Stimulated activated CD8-positive, alpha-beta memory T cell treated with anti-CD3 and anti-CD28 coated beads, Interleukin-12 subunit alpha, Interleukin-12 subunit beta, amount 100 ng/mL, for 4 hours (primary cell): ENCODE measurements at regions not wholly inside any gene's neighbourhood (a gene's known extent, or its start where the extent isn't known, plus 50 kb on each side); places are given as distances from the start of the nearest gene placed in this dataset.
"Not testable (repeated sequence)": the region's sequence is repeated elsewhere in the genome, so short reads cannot be mapped to it uniquely, and the experiment has no call there.

Experiments
- DNase-seq: peaks from one replicate; pipeline ENCODE4 v3.0.0-alpha.2; 2020; ENCODE audit warnings: low read depth

DNA sequence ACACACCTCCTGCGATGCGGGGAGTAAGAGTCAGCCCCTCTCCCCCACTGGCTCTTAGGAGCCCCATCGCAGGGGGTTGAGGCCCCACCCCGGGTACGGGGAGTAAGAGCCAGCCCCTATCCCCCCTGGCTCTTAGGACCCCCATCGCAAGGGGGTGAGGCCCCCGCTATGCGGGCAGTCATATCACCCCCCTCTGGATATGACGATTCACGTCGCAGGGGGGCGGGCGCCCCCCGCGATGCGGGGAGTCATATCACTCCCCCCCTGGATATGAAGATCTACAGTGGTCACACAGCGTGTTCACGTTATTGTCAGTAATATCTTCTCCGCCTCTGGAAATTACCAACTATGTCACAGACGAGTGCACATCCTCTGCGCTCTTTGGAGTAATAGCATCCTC lies 61.1 kb downstream of the DEFB131A start:
- not testable (repeated sequence) for DNase-seq

DNA sequence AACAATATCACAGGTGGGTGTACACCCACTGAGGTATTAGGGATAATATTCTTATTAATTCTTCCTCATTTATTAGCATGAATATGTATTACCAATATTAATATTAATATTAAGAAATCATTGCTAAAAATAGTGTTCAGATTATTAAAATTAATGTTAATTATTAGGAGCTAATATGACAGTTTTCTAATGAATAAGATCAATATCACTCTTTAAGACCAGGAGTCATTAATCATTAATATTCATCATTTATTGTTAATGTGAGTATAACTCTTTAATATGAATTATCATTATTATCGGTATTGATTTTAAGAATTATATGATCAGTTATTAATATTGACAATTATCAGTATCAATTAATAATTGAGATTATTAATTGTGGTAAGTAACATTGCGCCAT lies 62.5 kb downstream of the DEFB131A start:
- DNase-seq = not testable (repeated sequence)

DNA sequence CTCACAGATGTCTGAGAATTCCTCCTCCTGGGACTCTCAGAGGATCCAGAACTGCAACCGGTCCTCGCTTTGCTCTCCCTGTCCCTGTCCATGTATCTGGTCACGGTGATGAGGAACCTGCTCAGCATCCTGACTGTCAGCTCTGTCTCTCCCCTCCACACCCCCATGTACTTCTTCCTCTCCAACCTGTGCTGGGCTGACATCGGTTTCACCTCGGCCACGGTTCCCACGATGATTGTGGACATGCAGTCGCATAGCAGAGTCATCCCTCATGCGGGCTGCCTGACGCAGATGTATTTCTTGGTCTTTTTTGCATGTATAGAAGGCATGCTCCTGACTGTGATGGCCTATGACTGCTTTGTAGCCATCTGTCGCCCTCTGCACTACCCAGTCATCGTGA lies 68.7 kb downstream of the DEFB131A start:
- not testable (repeated sequence) for DNase-seq

DNA sequence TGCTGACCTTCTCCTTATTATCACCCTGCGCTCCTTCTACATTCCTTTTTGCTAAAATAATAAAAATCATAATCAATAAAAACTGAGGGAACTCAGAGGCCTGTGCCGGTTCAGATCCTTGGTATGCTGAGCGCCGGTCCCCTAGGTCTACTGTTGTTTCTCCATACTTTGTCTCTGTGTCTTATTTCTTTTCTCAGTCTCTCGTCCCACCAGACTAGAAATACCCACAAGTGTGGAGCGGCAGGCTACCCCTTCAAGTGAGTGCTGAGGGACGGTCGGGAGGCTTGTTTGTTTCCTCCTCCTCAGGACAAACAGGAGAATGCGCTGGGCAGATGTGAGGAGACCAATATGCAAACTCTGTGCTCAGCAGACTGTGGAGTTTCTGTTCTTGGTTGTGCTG lies 75.4 kb downstream of the DEFB131A start:
- DNase-seq = not testable (repeated sequence)

DNA sequence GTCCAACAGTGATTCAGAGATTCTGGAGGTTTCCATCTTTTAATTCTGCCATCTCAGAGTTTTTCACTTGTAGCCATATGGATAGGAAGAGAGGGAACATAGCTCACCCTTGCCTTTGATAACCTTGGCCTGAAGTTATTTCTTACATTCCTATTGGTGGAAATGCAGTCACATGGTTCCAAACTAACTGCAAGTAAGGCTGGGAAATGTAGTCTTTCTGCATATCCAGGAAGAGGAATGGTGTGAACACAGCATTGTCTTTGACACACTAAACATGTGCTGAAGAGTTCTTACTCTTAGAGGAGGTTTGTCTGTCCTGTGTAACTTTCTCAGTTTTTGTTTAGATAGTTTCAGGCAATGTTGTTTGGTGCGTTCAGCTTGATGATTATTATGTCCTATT lies 78.7 kb downstream of the DEFB131A start:
- not testable (repeated sequence) for DNase-seq

DNA sequence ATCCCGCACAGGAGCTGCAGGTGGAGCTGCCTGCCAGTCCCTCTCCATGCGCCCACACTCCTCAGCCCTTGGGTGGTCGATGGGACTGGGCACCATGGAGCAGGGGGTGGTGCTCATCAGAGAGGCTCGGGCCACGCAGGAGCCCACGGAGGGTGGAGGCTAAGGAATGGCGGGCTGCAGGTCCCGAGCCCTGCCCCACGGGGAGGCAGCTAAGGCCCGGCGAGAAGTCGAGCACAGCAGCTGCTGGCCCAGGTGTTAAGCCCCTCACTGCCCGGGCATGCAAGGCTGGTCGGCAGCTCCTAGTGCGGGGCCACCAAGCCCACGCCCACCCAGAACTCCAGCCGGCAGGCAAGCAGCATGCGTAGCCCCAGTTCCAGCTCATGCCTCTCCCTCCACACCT lies 80.2 kb downstream of the DEFB131A start:
- not testable (repeated sequence) for DNase-seq

DNA sequence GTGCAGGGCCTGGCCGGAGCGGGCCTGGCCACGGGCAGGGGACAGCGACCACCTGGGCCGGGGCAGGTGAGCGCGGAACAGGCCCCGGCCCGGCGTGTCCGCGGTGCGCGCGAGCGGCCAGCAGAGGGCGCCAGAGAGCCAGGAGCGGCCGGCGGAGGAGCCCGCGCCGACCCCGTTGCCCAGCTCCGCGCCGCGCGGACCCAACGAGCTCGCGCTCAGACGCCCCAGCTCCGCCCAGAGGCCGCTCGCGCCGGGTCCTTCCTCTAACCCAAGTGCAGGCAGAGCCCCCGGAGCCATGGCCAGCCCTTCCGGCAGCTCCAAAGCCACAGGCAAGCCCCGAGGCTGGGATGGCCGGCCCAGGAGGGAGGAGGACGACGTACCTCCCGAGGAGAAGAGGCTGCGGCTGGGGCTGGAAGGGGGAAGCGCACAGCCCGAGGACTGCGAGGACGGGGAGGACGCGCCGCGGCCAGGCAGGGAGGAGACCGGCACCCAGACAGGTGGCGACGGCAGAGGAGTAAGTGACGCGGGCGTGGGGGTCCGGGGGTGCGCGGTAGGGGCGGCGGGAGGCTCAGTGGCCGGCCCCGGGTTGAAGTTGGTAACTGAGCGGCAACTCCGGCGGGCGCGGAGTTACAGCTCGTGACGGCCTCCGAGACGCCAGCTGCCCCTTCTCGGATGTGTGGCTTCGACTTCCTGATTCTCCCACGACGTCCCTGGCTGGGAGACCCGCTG lies 88.1 kb downstream of the DEFB131A start:
- peak; percentile 48 for DNase-seq

DNA sequence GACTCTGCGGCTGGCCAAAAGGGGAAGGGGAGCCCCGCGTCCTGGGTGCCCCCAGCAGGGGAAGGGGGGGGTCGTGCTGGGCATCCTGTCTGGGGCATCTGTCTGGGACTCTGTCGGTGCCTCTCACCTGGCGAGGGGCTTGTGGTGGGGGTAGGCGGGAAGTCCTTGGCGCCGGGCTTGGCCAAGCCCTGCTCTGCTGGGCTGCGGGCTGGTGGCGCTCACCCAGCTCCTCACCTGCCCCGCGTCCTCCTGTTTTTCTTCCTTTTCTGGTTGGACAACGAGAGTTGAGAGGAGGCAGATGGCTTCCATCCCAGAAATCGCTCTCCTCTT lies 88.6 kb downstream of the DEFB131A start:
- not testable (repeated sequence) for DNase-seq

DNA sequence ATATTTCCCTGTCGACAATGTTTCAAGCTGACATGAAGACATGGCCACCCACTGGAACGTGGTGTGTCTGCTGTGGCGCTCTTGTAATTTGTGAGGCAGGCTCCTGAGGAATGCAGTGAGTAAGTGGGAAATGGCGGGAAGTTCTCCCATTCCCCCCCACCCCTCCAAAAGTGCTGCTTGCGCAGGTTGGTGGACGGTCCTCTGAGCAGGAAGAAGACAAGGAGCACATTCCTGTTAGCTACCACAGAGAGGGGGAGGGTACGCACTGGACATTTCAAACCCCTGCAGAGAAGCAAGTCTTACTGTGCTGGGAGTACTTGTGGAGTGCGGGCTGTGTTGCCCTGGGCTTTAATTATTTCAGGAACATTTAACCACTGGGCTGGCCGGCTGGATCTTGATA lies 92.9 kb downstream of the DEFB131A start:
- DNase-seq = not testable (repeated sequence)

DNA sequence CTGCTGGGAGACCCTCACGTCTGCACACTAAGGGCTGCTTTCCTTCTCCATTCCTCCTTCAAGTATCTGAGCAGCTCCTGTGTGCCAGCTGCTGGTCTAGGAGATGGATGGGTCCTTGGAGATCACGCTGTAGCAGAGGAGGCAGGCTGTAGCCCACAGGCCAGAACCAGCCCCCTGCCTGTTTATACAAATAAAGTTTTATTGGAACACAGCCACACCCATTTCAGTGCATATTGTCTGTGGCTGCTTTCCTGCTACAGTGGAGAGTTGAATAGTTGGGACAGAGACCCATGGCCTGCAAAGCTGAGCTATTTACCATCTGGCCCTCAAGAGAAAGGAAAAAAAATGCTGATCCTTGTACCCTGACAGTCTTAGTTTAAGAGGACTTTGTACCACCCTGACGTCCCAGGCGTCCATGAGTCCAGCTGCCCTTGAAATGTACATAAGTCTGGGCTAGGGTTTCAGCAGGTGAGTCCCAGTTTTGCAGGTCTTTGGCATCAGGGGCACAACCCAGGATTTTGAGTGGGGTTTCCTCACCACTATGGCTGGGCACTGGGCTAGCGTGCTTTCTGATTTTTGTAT lies 95.8 kb downstream of the DEFB131A start:
- not testable (repeated sequence) for DNase-seq

DNA sequence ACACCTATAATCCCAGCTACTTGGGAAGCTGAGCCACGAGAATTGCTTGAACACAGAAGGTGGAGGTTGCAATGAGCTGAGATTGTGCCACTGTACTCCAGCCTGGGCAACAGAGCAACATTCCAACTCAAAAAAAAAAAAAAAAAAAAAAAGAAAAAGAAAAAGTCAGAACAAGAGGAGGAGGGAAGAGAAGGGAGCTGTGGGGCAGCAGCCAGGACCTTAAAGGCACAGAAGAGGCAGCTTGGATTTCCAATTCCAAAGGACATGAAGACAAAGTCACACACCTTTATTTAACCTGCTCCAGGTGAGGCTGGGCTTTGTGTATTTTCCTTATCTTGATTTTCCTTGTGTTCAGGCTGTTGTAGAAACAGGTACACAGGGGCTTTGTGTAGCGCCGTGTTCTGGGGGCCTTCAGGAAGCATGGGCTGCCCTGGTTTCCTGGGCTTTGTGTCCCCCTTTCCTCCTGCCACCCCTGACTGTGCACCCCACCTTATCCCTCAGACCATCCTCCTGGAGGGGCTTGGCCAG lies 97.2 kb downstream of the DEFB131A start:
- not testable (repeated sequence) for DNase-seq

DNA sequence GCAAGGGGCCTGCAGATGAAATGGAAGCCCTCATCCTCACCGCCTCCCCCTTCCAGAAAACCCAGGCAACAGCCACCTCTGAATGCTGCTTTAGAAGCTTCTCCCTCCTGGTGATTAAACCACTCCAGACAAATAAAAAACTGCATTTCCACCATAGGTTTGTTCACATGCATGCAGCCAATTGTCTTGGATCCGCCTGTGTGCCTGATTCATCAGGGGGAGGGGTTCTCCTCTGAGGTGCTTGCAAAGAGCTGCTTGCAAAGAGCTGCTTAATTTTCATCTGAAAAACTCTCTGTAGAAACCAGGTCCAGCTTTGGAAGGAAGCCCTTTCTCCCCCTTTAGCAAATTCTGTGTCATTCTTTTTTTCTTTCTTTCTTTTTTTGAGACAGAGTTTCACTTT lies 100.6 kb downstream of the DEFB131A start:
- DNase-seq = not testable (repeated sequence)

DNA sequence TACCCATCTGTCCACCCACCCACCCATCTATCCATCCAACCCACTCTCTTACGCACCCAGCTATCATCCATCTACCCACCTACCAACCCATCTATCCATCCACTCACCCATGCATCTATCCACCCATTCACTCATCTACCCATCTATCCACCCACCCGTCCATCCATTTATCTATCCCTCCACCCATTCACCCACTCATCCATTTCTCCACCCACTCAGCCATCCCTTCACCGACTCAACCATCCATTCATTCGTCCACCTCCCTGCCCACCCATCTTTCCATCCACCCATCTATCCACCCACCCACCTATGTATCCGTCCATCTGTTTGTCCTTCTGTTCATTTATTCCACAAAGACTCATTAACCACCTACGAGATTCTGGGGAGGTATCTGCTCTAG lies 103.3 kb downstream of the DEFB131A start:
- not testable (repeated sequence) for DNase-seq

DNA sequence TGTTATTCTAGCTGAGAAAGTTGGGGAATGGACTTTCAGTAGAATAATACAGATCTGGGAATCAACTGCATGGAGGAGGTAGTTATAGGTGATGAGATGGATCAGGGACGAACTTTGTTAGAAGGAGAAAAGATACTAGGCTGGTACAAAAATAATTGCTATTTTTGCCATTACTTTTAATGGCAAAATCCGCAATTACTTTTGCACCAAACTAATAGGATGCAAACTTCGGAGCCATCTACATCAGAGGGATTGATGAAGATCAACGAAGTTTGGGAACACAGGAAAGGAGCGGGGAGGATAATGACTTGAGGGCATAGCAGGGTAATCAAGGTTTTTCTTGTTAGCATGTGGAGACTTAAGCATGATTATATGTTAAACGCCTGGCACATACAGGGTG lies 111.9 kb downstream of the DEFB131A start:
- DNase-seq = not testable (repeated sequence)

DNA sequence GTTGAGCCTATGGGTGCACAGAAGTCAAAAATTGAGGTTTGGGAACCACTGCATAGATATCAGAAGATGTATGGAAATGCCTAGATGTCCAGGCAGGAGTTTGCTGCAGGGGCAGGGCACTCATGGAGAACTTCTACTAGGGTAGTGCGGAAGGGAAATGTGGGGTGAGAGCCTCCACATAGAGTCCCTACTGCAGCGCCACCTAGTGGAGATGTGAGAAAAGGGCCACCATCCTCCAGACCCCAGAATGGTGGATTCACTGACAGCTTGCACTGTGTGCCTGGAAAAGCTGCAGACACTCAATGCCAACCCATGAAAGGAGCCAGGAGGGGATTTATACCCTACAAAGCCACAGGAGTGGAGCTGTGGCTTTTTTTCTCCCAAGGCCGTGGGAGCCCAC lies 133.7 kb downstream of the DEFB131A start:
- DNase-seq = not testable (repeated sequence)

DNA sequence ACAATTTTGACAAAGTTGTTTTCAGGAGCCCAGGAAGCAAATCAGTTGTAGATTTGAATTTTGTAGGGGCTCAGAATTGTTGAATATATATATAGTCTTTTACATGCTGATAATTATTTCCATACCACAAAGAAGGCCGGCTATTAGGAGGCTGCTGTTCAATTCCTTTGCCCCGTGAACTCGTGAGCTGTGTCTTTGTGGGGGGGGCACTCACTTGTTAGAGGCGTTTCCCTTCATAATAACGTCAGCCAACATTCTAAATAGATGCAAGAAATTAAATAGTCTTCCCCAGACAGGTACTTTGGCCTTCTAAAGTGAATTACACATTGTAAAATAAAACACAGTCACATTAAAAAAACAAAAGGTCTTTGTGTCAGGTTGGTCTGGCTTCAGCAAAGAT lies 138.7 kb downstream of the DEFB131A start:
- not testable (repeated sequence) for DNase-seq

DNA sequence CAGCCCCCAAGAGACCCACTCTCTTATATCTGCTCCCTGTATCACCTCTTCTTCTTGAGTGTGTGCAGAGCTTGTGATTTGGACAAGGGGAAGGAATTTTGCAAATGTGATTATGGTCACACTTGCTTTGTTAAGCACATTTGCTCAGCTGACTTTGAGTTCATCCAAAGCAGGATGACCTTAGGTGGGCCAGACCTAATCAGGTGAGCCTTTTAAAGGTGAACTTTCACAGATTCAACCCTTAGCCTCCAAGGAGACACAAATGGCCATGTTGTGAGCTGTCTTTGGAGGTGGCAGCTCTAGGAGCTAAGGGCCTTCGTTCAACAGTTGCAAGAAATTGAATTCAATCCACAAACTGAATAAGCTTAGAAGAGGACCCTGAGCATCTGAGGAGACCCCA lies 147.8 kb downstream of the DEFB131A start:
- no peak for DNase-seq

DNA sequence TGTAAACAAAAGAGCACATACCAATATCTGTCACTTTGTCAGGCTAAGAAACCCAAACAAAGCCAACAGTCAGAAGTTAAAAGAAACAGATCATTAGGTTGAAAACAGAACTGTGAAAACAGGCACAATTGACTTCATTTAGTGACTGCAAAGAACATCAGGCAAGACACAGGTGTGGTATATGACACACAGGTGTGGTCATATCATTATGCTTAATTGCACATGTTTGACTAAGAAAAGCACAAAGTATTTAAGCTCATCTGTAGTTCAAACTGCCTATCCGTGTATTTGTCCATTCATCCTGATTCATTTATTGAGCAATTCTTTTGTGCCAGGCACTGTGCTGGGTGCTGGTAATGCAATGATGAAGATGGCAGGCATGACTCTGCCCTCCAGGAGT lies 150.7 kb downstream of the DEFB131A start:
- DNase-seq = no peak

DNA sequence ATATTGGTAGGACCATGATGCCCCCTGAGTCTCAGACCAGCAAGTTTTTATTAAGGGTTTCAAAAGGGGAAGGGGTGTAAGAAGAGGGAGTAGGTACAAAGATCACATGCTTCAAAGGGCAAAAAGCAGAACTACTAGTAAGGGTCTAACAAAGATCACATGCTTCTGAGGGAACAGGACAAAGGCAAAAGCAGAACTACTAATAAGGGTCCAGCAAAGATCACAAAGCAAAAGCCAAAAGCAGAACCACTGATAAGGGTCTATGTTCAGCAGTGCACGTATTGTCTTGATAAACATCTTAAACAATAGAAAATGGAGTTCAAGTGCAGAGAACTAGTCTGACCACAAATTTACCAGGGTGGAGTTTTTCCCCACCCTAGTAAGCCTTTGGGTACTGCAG lies 151.3 kb downstream of the DEFB131A start:
- DNase-seq = not testable (repeated sequence)

DNA sequence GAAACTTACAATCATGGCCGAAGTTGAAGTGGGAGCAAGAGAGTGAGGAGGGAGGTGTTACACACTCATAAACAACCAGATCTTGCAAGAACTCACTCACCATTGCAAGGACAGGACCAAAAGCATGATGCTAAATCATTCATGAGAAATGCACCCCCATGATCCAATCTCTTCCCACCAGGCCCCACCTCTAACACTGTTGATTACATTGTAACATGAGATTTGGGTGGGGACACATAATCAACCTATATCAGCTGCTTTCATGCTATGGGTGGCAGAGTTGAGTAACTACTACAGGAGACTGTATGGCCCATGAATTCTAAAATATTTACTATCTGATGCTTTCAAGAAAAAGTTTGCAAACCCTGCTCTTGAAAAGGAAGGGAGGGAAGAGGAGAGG lies 155.1 kb downstream of the DEFB131A start:
- no peak for DNase-seq

DNA sequence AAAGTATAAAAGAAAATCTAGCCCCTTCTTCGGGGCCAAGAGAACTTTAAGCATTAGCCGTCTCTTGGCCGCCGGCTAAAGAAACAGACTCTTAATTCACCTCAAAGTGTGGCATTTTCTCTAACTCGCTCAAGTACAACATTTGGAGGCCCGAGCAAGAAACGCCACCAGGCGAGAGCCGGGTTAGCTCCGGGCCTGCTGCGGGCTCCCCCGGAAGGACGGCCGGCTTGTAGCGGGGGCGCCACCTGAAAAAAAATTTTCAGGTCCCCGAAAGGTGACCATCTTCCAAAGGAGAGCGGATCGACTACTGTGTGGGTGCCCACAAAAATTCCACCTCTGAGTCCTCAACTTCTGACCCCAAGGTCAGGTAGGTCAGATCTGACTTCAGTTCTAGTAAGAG lies 156.0 kb downstream of the DEFB131A start:
- no peak for DNase-seq

DNA sequence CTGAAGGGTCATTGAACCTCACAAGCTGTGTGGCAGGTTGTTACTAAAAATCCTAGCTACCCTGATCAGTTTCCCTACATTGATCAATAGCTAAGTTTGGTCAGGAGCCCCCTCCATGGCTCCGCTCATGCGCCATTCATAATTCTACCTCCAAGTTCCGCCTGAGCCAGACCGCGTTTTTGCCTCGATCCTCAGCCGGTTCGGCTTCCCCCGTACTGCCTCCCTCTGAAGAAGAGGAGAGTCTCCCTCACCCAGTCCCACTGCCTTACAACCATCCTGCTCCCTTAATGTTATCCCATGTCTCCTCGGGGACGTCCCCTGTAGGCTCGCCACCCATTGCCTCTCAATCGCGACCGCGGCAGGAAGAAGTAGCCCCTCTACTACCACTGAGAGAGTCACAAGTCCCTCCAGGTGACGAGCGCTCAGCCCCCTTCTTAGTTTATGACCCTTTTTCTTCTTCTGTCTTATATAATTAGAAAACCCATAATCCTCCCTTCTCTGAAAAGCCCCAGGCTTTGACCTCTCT lies 158.2 kb downstream of the DEFB131A start:
- DNase-seq = no peak
